Mononuclear cell (primary cell): ENCODE measurements at regions not wholly inside any gene's neighbourhood (a gene's known extent, or its start where the extent isn't known, plus 50 kb on each side); places are given as distances from the start of the nearest gene placed in this dataset.
"Not testable (repeated sequence)": the region's sequence is repeated elsewhere in the genome, so short reads cannot be mapped to it uniquely, and the experiment has no call there.

ENCODE experiments used
- H3K27me3 ChIP-seq: 2 replicates; pipeline ENCODE4 v1.6.0; 2011; ENCODE audit warnings: low read length, control low read depth; ENCODE audit not compliant: insufficient read depth
- H3K4me1 ChIP-seq: 2 replicates; pipeline ENCODE4 v1.5.1; 2011; ENCODE audit warnings: mild to moderate bottlenecking, low read length, control low read depth; ENCODE audit not compliant: insufficient read depth
- H3K4me3 ChIP-seq: 2 replicates; pipeline ENCODE4 v1.5.1; 2011; ENCODE audit warnings: mild to moderate bottlenecking, low read length, moderate library complexity
- H3K9me3 ChIP-seq: 2 replicates; pipeline ENCODE4 v1.5.1; 2011; ENCODE audit warnings: low read depth, mild to moderate bottlenecking, control low read depth, low read length

GRCh38 chr2:40700231-40700954 is 248.5 kb upstream of the SLC8A1 start:
- Histone ChIP-seq H3K4me1 (no peaks in the 10 kb centered on the region), H3K27me3 (no peaks in the 10 kb centered on the region), H3K4me3 (no peak overlapping the region), H3K9me3 (no peaks in the 10 kb centered on the region)

GRCh38 chr2:40712197-40712894 is 260.5 kb upstream of the SLC8A1 start:
- not testable (repeated sequence) for H3K9me3 ChIP-seq, H3K27me3 ChIP-seq, H3K4me3 ChIP-seq, H3K4me1 ChIP-seq

GRCh38 chr2:40716879-40717278 is 265.0 kb upstream of the SLC8A1 start:
- Histone ChIP-seq H3K4me1 (no peaks in the 10 kb centered on the region), H3K27me3 (no peaks in the 10 kb centered on the region), H3K9me3 (no peaks in the 10 kb centered on the region), H3K4me3 (no peak overlapping the region)

- Histone ChIP-seq H3K4me3 (no peak overlapping the region), H3K27me3 (no peaks in the 10 kb centered on the region), H3K4me1 (no peaks in the 10 kb centered on the region), H3K9me3 (no peaks in the 10 kb centered on the region)
These were observed 267.5 kb upstream of the SLC8A1 start for GRCh38 chr2:40719414-40719813.

GRCh38 chr2:40721595-40721994 is 269.7 kb upstream of the SLC8A1 start:
- H3K4me1 ChIP-seq, result no peaks in the 10 kb centered on the region
- no peak overlapping the region for H3K4me3 ChIP-seq
- no peaks in the 10 kb centered on the region for H3K27me3 ChIP-seq
- H3K9me3 ChIP-seq, result no peaks in the 10 kb centered on the region

- H3K9me3 ChIP-seq, result no peaks in the 10 kb centered on the region
- no peak overlapping the region for H3K4me3 ChIP-seq
- H3K4me1 ChIP-seq, result no peaks in the 10 kb centered on the region
- H3K27me3 ChIP-seq, result no peaks in the 10 kb centered on the region
These were observed 271.3 kb upstream of the SLC8A1 start for GRCh38 chr2:40723194-40723593.

GRCh38 chr2:40725040-40725439 is 273.1 kb upstream of the SLC8A1 start:
- H3K9me3 ChIP-seq, result no peaks in the 10 kb centered on the region
- no peaks in the 10 kb centered on the region for H3K4me1 ChIP-seq
- no peak overlapping the region for H3K4me3 ChIP-seq
- no peaks in the 10 kb centered on the region for H3K27me3 ChIP-seq

- Histone ChIP-seq H3K4me1 (no peaks in the 10 kb centered on the region), H3K9me3 (no peaks in the 10 kb centered on the region), H3K27me3 (no peaks in the 10 kb centered on the region), H3K4me3 (no peak overlapping the region)
These were observed 274.1 kb upstream of the SLC8A1 start for GRCh38 chr2:40725950-40726349.

GRCh38 chr2:40734797-40735196 is 282.9 kb upstream of the SLC8A1 start:
- Histone ChIP-seq H3K4me1 (no peaks in the 10 kb centered on the region), H3K27me3 (no peaks in the 10 kb centered on the region), H3K9me3 (no peaks in the 10 kb centered on the region), H3K4me3 (no peak overlapping the region)

GRCh38 chr2:40737180-40737579 is 285.3 kb upstream of the SLC8A1 start:
- no peak overlapping the region for H3K4me3 ChIP-seq
- no peaks in the 10 kb centered on the region for H3K4me1 ChIP-seq
- no peaks in the 10 kb centered on the region for H3K27me3 ChIP-seq
- no peaks in the 10 kb centered on the region for H3K9me3 ChIP-seq

- Histone ChIP-seq H3K9me3 (no peaks in the 10 kb centered on the region), H3K4me1 (no peaks in the 10 kb centered on the region), H3K4me3 (no peak overlapping the region), H3K27me3 (no peaks in the 10 kb centered on the region)
These were observed 288.5 kb upstream of the SLC8A1 start for GRCh38 chr2:40740419-40740818.

GRCh38 chr2:40741532-40741931 is 289.6 kb upstream of the SLC8A1 start:
- H3K4me1 ChIP-seq, result no peaks in the 10 kb centered on the region
- no peaks in the 10 kb centered on the region for H3K9me3 ChIP-seq
- no peaks in the 10 kb centered on the region for H3K27me3 ChIP-seq
- no peak overlapping the region for H3K4me3 ChIP-seq

GRCh38 chr2:40746191-40746590 is 294.3 kb upstream of the SLC8A1 start:
- Histone ChIP-seq H3K4me3 (no peak overlapping the region), H3K9me3 (no peaks in the 10 kb centered on the region), H3K27me3 (no peaks in the 10 kb centered on the region), H3K4me1 (no peaks in the 10 kb centered on the region)

- Histone ChIP-seq H3K4me3 (no peak overlapping the region), H3K4me1 (peaks cover 3% of the 10 kb centered on the region), H3K27me3 (no peaks in the 10 kb centered on the region), H3K9me3 (no peaks in the 10 kb centered on the region)
These were observed 300.1 kb upstream of the SLC8A1 start for GRCh38 chr2:40751981-40752380.

GRCh38 chr2:40752796-40753195 is 300.9 kb upstream of the SLC8A1 start:
- peaks cover 3% of the 10 kb centered on the region for H3K4me1 ChIP-seq
- H3K27me3 ChIP-seq, result no peaks in the 10 kb centered on the region
- H3K4me3 ChIP-seq, result no peak overlapping the region
- H3K9me3 ChIP-seq, result no peaks in the 10 kb centered on the region

GRCh38 chr2:40754912-40755311 is 303.0 kb upstream of the SLC8A1 start:
- H3K27me3 ChIP-seq, result no peaks in the 10 kb centered on the region
- no peak overlapping the region for H3K4me3 ChIP-seq
- no peaks in the 10 kb centered on the region for H3K9me3 ChIP-seq
- H3K4me1 ChIP-seq, result peaks cover 6% of the 10 kb centered on the region
